WTC11 (cell line): ENCODE measurements at regions not wholly inside any gene's neighbourhood (a gene's known extent, or its start where the extent isn't known, plus 50 kb on each side); places are given as distances from the start of the nearest gene placed in this dataset.

Experiments used
- ATF6 ChIP-seq: sonication (generic); formaldehyde crosslinking; IDR thresholded peaks from 2 replicates; pipeline ENCODE4 v1.8.1; 2023; ENCODE audit warnings: mild to moderate bottlenecking, missing genetic modification reagents
- CREB1 ChIP-seq: sonication (generic); formaldehyde crosslinking; IDR thresholded peaks from 2 replicates; pipeline ENCODE4 v1.8.0; 2023; ENCODE audit warnings: mild to moderate bottlenecking, missing genetic modification reagents
- CTCF ChIP-seq: fragments of 200-600 bp; IDR thresholded peaks from 2 replicates; pipeline ENCODE4 v1.8.0; 2022; ENCODE audit warnings: antibody characterized with exemption
- NFYB ChIP-seq: sonication (generic); formaldehyde crosslinking; conservative IDR thresholded peaks from 2 replicates; pipeline ENCODE4 v1.8.0; 2022; ENCODE audit warnings: low read depth, missing genetic modification reagents
- ZNF416 ChIP-seq: fragments of 250-450 bp; sonication (Bioruptor Pico); IDR thresholded peaks from 2 replicates; pipeline ENCODE4 v1.9.0; 2021; ENCODE audit warnings: mild to moderate bottlenecking, inconsistent platforms
- TF ChIP-seq, protein P1 (sequence below): sonication (generic); formaldehyde crosslinking; IDR thresholded peaks from 2 replicates; pipeline ENCODE4 v1.8.0; 2022; ENCODE audit warnings: mild to moderate bottlenecking, missing genetic modification reagents
- TF ChIP-seq, protein P2 (sequence below): sonication (generic); formaldehyde crosslinking; IDR thresholded peaks from 2 replicates; pipeline ENCODE4 v1.8.1; 2022; ENCODE audit warnings: missing genetic modification reagents, borderline replicate concordance

DNA sequence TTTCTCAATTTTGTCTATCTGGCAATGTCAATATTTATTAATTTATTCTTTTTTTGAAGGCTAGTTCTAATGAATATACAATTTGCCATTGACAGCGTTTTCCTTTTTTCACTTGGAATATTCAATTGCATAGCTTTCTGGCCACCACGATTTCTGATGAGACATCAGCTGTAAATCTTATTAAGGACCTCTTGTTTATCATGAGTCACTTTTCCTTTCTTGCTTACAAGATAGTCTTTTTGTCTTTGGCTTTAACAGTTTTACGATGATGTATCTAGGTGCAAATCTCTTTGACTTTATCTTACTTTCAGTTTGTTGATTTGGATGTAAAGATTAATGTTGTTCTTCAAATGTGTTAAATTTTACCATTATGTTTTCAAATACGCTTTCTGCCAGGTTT, 991.6 kb upstream of the SLC10A2 start:
- TF ChIP-seq ATF6 (CRISPR knock-in tag) (no peak), CTCF (no peak), ZNF416 (no peak), NFYB (CRISPR knock-in tag) (no peak), CREB1 (CRISPR knock-in tag) (no peak)
- TF ChIP-seq, protein P1, sequence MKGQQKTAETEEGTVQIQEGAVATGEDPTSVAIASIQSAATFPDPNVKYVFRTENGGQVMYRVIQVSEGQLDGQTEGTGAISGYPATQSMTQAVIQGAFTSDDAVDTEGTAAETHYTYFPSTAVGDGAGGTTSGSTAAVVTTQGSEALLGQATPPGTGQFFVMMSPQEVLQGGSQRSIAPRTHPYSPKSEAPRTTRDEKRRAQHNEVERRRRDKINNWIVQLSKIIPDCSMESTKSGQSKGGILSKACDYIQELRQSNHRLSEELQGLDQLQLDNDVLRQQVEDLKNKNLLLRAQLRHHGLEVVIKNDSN (CRISPR knock-in tag), result no peak
- TF ChIP-seq, protein P2, sequence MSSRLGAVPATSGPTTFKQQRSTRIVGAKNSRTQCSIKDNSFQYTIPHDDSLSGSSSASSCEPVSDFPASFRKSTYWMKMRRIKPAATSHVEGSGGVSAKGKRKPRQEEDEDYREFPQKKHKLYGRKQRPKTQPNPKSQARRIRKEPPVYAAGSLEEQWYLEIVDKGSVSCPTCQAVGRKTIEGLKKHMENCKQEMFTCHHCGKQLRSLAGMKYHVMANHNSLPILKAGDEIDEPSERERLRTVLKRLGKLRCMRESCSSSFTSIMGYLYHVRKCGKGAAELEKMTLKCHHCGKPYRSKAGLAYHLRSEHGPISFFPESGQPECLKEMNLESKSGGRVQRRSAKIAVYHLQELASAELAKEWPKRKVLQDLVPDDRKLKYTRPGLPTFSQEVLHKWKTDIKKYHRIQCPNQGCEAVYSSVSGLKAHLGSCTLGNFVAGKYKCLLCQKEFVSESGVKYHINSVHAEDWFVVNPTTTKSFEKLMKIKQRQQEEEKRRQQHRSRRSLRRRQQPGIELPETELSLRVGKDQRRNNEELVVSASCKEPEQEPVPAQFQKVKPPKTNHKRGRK (CRISPR knock-in tag), result no peak
